ENCODE measurements at regions not wholly inside any gene's neighbourhood (a gene's known extent, or its start where the extent isn't known, plus 50 kb on each side); places are given as distances from the start of the nearest gene placed in this dataset.

- ChIA-PET CTCF (interaction anchor here (0.7 to 1.2 kb wide), 3 partner anchors 35 to 180 kb away, joined by 3 to 4 read pairs (median 4); no protein-coding TSS in a partner anchor), POLR2A (no interaction called here)
- H3K9me3 ChIP-seq (ENCODE audit: control insufficient read depth, insufficient read depth, low read depth, low read length): no peaks in the 10 kb centered on the region
- H3K27ac ChIP-seq (ENCODE audit: extremely low read depth, low read depth, low read length): no peak overlapping the region
- H3K4me3 ChIP-seq (ENCODE audit: low read depth, low read length): peak overlapping the region; percentile 11; the same call in 1 of the 2 replicates
- no peaks in the 10 kb centered on the region for H3K36me3 ChIP-seq (ENCODE audit: control insufficient read depth in 2 of 2, insufficient read depth in 1 of 2, low read length in 2 of 2)
- no peaks in the 10 kb centered on the region for H3K4me1 ChIP-seq (ENCODE audit: control insufficient read depth, insufficient read depth, low read length)
- TF ChIP-seq ZBTB20 (tag by site-specific recombination; IDR thresholded peaks at IDR 0.05) (peak; percentile 74), SP3 (tag by site-specific recombination; IDR thresholded peaks at IDR 0.05) (0 out of 2 replicates have a peak, but pooled peaks have one; percentile 12), ZNF621 (tag by site-specific recombination; IDR thresholded peaks at IDR 0.05) (no peak), ZBTB48 (tag by site-specific recombination; IDR thresholded peaks at IDR 0.05) (0 out of 2 replicates have a peak, but pooled peaks have one; percentile 31)
Observed at GRCh38 chr7:12111422-12112405, 99.4 kb upstream of the TMEM106B start.

DNA sequence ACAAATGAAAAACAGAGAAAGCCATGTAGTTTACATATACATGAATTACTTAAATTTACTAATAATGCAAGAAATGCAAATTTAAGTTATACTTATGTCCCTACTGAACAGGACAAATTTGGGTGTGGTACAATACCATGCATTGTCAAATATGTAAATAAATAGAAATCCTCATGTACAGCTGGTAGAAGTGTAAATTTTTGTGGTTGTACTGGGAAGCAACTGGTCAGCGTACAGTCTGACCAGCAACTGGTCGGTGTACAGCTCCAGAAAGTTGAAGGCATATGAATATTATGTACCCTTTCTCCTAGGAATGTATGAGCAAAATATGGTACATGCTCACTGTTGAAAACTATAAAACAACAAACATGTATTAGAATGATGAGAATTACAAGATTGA lies 93.9 kb upstream of the TMEM106B start:
- Histone ChIP-seq H3K9me3 (ENCODE audit: control insufficient read depth, insufficient read depth, low read depth, low read length) (no peaks in the 10 kb centered on the region), H3K36me3 (ENCODE audit: control insufficient read depth in 2 of 2, insufficient read depth in 1 of 2, low read length in 2 of 2) (no peaks in the 10 kb centered on the region), H3K27ac (ENCODE audit: extremely low read depth, low read depth, low read length) (no peak overlapping the region), H3K4me3 (ENCODE audit: low read depth, low read length) (no peak overlapping the region), H3K4me1 (ENCODE audit: control insufficient read depth, insufficient read depth, low read length) (no peaks in the 10 kb centered on the region)
- ChIA-PET POLR2A (no interaction called here), CTCF (interaction anchor here (0.7 to 0.8 kb wide), 2 partner anchors 23 to 206 kb away, joined by 3 to 6 read pairs; no protein-coding TSS in a partner anchor)
- TF ChIP-seq, protein P1, sequence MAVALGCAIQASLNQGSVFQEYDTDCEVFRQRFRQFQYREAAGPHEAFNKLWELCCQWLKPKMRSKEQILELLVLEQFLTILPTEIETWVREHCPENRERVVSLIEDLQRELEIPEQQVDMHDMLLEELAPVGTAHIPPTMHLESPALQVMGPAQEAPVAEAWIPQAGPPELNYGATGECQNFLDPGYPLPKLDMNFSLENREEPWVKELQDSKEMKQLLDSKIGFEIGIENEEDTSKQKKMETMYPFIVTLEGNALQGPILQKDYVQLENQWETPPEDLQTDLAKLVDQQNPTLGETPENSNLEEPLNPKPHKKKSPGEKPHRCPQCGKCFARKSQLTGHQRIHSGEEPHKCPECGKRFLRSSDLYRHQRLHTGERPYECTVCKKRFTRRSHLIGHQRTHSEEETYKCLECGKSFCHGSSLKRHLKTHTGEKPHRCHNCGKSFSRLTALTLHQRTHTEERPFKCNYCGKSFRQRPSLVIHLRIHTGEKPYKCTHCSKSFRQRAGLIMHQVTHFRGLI (tag by site-specific recombination; IDR thresholded peaks at IDR 0.05): no peak
- no peak for TF ChIP-seq ZNF707 (tag by site-specific recombination; IDR thresholded peaks at IDR 0.05)
- TF ChIP-seq MZF1 (tag by site-specific recombination; IDR thresholded peaks at IDR 0.05; ENCODE audit: borderline replicate concordance): no peak
- no peak for TF ChIP-seq KLF7 (tag by site-specific recombination; IDR thresholded peaks at IDR 0.05; ENCODE audit: borderline replicate concordance)
- no peak for TF ChIP-seq KLF8 (tag by site-specific recombination; IDR thresholded peaks at IDR 0.05)
- TF ChIP-seq, protein P2, sequence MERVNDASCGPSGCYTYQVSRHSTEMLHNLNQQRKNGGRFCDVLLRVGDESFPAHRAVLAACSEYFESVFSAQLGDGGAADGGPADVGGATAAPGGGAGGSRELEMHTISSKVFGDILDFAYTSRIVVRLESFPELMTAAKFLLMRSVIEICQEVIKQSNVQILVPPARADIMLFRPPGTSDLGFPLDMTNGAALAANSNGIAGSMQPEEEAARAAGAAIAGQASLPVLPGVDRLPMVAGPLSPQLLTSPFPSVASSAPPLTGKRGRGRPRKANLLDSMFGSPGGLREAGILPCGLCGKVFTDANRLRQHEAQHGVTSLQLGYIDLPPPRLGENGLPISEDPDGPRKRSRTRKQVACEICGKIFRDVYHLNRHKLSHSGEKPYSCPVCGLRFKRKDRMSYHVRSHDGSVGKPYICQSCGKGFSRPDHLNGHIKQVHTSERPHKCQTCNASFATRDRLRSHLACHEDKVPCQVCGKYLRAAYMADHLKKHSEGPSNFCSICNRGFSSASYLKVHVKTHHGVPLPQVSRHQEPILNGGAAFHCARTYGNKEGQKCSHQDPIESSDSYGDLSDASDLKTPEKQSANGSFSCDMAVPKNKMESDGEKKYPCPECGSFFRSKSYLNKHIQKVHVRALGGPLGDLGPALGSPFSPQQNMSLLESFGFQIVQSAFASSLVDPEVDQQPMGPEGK (tag by site-specific recombination; IDR thresholded peaks at IDR 0.05): no peak
- TF ChIP-seq ZNF221 (tag by site-specific recombination; IDR thresholded peaks at IDR 0.05; ENCODE audit: borderline replicate concordance): no peak
- TF ChIP-seq ZNF548 (tag by site-specific recombination; IDR thresholded peaks at IDR 0.05): no peak
- TF ChIP-seq ZNF501 (tag by site-specific recombination; IDR thresholded peaks at IDR 0.05): no peak
- no peak for TF ChIP-seq ZNF529 (tag by site-specific recombination; IDR thresholded peaks at IDR 0.05; ENCODE audit: insufficient replicate concordance)

DNA sequence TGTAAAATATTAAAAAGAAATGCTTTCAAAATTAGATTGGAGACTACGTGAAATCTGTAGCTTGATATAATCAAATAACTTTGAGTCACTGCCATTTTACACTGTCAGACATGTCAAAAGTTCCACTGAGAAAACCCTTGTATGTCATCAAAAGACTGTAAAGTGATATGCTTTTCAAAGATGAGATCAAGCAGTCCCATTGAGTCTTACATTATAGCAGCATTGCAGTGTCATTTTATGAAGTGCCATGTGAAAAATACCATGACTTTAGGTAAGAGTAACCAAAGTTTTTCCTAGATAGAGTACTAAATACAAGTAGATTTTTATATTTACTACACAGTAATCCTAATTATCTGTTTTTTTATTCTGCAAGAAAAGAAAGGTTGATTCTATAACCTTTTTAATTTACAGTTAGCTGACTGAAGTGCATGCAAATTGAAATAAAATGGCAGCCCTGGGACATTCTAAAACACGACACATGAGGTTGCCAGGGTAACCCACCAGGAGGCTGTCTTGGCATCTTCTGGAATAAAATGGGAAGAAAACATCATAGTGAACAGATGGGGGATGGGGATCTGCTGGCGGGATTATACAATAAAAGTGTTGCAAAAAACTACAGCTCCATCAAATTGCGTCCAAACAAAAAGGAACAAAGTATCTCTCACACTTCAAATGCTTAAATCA lies 91.3 kb upstream of the TMEM106B start:
- Histone ChIP-seq H3K4me3 (ENCODE audit: low read depth, low read length) (no peak overlapping the region), H3K4me1 (ENCODE audit: control insufficient read depth, insufficient read depth, low read length) (no peaks in the 10 kb centered on the region), H3K27ac (ENCODE audit: extremely low read depth, low read depth, low read length) (no peak overlapping the region), H3K36me3 (ENCODE audit: control insufficient read depth in 2 of 2, insufficient read depth in 1 of 2, low read length in 2 of 2) (no peaks in the 10 kb centered on the region), H3K9me3 (ENCODE audit: control insufficient read depth, insufficient read depth, low read depth, low read length) (no peaks in the 10 kb centered on the region)
- POLR2A ChIA-PET: no interaction called here
- CTCF ChIA-PET: no interaction called here
- no peak for TF ChIP-seq ZNF600 (tag by site-specific recombination; IDR thresholded peaks at IDR 0.05)
- TF ChIP-seq, protein P3, sequence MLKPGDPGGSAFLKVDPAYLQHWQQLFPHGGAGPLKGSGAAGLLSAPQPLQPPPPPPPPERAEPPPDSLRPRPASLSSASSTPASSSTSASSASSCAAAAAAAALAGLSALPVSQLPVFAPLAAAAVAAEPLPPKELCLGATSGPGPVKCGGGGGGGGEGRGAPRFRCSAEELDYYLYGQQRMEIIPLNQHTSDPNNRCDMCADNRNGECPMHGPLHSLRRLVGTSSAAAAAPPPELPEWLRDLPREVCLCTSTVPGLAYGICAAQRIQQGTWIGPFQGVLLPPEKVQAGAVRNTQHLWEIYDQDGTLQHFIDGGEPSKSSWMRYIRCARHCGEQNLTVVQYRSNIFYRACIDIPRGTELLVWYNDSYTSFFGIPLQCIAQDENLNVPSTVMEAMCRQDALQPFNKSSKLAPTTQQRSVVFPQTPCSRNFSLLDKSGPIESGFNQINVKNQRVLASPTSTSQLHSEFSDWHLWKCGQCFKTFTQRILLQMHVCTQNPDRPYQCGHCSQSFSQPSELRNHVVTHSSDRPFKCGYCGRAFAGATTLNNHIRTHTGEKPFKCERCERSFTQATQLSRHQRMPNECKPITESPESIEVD (tag by site-specific recombination; IDR thresholded peaks at IDR 0.05): no peak
- no peak for TF ChIP-seq PRDM4 (tag by site-specific recombination; IDR thresholded peaks at IDR 0.05)
- no peak for TF ChIP-seq CTCF (tag by site-specific recombination; IDR thresholded peaks at IDR 0.05)
- TF ChIP-seq ZNF473 (tag by site-specific recombination; IDR thresholded peaks at IDR 0.05): no peak

Data from HEK293 (cell line).